NCI-H510A treated with DMSO at 0.1 percent for 48 hours (cell line): ENCODE measurements at regions not wholly inside any gene's neighbourhood (a gene's known extent, or its start where the extent isn't known, plus 50 kb on each side); places are given as distances from the start of the nearest gene placed in this dataset.
"Not testable (repeated sequence)": the region's sequence is repeated elsewhere in the genome, so short reads cannot be mapped to it uniquely, and the experiment has no call there.

ENCODE experiments used
- DNase-seq: peaks from one replicate; lab custom pipeline; 2025; lab: John Stamatoyannopoulos, UW

DNA sequence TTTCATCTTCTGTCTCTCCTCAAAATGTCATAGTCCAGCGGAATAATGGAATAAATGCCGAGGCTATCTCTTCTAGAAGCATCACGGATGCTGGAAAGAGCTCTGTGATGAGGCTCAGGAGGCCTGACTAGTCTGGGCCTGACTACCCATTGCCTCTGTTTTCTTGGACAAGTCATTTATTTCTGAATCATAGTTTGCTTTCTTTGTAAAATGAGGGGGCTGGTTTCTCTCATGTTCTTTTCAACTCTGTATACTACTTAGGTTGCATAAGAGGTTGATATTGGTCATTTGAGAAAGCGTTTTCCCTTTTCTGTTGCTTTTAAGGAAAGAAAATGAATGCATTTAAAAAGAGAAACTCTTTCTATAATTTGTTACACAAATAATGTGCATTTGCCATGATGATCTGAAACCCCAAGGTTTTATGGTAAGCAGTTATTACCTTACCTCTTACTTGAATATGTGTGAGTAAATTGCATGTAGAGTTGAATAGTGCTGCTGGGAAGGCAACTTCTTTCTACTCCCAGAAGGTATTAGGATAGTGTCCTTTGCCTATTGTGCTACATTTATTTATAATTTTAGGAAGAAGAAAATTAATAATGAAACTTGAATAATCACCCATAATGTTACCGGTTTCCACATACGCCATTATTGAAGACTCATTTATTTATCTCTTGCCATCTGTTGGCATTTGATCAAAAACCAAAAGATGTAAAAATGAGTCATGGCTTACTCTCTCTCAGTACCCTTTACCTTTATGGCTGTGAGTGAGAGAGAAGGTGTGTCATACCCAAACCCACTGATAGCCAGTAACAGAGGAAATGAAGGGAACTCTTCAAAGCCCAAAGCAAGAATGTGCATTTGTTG is 179.1 kb downstream of the FASLG start:
- no peak for DNase-seq

DNA sequence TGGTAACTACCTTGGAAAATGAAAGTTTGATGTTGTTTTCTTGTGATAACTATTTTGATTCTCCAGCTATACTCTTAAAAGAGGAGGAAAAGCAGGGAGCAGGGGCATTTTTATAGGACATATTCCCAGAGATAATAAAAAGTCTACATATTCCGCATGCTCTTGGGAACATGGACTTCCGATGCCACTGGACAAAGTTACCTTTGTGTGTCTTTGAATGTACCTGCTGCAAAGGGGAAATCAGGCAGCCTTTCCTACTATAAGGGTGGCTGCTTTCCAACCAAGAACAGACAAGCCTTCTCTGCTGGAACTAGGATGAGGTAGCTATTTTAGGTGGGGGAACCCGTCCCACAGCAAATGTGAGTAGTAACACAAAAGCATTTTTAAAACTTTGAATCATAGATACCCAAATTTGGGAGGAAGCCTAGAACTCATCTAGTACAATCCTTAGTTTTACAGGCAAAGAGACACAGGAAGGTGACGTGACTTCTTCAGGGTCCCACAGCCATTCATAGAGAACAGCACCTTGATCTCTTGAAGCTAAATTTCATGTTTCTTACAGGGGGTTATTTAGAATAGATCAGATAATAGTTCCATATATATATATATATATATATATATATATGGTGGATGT is 179.9 kb downstream of the FASLG start:
- DNase-seq, result no peak

DNA sequence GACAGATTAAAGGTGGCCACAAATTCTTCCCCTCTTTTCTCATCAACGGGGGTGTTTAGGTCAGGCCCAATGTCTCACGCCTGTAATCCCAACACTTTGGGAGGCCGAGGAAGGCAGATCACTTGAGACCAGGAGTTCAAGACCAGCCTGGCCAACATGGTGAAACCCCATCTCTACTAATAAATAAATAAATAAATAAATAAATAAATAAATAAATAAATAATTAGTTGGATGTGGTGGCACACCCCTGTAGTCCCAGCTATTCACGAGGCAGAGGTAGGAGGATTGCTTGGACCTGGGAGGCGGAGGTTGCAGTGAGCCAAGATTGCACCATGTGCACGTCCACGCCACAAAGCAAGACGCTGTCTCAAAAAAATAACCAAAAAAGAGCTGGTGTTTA is 180.7 kb downstream of the FASLG start:
- DNase-seq, result not testable (repeated sequence)

DNA sequence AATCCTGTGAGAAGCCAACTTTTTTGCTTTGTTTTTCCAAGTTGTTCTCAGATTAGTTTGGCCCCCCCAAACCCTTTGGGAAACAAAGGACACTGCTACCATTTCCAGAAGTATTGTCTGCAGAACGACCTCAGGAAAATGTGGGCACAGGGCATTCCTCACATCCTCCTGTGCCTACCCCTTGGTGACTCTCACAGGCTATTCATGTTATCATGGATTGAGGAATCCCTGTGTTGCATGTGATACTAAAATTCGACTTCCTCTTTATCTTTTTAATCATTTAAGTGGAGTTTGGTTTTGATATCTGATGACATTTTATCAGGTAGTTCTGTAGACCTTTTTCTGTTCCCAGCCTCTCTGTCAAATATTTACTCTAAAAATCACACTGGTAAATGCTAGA is 184.5 kb downstream of the FASLG start:
- DNase-seq, result no peak

DNA sequence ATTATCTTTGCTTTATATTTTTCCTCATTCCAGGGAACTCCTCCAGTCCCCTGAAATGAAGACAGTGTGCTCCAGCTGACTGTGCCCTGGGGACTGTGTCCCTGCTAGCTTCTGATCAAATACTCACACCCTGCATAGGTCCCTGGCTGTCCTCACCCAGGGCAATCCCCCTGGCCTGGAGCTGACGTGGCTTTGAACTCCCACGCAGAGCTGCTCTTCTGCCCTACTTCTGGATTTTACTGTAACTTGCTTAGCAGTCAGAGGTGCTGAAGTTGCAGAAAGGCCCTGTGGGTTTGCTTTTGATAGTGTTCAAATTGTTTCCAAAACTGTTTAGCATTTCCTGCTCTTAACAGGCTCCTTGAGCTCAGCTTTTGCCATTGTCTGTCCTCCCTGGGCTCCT is 186.5 kb downstream of the FASLG start:
- no peak for DNase-seq

DNA sequence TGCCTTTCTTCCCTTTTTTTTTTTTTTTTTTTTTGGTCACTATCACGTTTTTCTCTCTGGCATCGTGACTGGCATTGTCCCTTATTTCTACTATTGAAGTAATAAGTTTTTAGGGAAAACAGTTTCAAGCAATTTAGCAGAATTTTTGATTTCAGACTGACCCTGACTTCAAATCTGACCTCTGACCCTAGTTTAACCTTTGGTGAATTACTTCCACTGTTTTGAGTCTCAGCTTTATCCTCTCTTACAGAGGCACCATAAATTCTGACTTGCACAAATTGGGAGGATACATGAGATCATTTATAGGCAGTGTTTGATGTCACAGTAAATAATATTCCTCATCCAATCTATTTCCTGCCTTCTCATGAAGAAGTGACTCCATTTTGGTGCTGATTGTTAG is 187.0 kb downstream of the FASLG start:
- no peak for DNase-seq

DNA sequence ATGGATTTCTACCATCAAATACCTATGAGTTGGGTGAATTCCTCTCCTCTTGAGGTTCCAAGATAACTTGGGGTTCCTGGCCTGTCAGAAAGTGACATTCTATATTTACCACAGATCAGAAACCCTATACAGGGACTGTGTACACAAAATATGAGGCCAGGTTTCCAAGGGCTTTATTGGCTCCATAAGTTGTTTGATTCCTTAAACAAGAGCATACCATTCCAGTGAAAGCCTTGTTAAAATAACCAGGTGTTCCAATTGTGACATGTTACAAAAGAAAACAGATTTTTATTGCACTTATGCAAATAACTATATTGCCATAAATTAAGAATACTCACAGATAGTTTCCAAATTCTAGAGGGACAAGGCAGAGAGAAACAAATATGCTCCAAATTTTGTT is 188.9 kb downstream of the FASLG start:
- not testable (repeated sequence) for DNase-seq

DNA sequence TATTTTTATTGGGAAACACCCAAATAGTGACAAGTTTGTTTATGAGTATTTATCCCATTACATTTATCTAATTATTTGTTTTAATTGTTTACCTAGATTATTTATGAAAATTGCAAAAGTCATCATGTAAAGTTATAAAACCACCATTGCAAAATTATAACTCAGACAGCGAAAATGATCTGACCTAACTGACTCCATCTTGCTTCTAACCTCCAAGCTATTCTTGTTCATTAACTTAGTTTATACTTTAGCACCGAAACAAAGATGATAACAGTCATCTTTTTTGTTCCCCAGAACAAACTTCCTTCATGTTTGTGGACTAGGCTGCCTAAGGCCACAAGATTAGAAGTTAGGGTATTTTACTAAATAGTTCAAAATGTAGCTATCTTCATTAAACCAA is 190.8 kb downstream of the FASLG start:
- no peak for DNase-seq

DNA sequence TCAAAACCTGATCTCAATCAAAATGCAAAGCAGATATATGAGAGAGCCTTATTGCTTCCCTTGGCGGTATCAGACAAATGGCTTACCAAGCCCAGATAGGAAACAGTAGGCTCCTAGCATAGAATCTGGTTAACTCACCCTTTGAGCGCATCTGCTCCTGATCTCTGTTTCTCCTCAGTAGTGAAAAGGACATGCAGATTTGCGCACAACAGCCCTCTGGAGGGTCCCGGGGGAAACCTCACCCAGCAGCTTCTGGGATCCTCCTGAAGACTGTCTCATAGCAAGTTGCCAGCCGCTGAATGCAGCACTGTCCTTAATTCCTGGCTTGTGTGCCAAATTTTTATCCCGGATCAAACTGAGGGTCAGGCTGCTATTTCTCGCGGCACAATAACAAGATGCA is 192.2 kb downstream of the FASLG start:
- DNase-seq, result no peak

DNA sequence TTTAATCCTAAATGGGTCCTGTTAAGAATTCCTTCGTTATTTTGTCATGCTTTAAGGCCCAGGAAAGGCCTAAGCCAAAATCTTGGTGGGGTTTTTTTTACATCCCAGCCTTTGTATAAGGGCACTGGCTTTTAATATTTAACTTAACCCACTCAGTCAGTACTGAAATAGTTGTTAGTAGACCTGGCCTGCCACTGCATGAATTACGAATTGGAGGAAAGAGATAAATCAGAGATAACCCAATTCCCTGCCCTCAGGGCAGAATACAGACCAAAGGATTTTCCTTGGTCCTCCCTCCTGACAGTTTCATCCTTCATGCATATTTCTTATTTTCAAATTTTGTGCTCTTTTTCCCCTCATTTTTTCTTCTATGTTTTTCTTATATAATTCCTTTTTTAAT is 193.0 kb downstream of the FASLG start:
- DNase-seq, result no peak

DNA sequence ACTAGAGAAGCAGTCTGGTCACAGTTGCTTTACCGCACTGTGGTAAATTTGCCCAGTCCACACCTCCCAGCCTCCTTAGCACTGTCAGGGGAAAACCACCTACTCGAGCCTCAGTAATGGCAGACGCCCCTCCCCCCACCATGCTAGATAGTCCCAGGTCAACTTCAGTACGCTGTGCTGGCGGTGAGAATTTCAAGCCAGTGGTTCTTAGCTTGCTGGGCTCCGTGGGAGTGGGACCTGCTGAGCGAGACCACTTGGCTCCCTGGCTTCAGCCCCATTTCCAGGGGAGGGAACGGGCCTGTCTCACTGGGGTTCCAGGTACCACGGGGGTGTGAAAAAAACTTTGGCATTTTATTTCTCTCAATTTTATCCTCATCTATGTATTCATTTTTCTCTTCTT is 194.8 kb downstream of the TNFSF18 start:
- DNase-seq, result not testable (repeated sequence)

DNA sequence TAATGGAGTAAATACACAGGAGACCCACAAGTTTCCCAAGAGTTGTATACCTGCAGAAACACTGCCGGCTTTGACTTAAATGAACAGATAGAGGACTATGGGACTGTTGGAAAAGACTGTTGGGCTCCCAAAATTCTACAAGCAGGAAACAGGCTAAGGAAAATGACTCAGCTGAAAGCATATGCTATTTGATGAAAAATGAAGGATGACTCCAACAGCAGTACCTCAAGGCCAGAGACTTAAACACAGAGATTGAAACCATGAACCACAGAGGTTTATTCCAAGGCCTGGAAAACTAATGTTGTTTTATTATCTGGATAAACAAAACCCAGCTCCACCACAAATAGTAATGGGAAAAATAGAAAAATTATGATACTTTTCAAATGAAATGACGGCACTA is 187.7 kb downstream of the TNFSF18 start:
- no peak for DNase-seq

DNA sequence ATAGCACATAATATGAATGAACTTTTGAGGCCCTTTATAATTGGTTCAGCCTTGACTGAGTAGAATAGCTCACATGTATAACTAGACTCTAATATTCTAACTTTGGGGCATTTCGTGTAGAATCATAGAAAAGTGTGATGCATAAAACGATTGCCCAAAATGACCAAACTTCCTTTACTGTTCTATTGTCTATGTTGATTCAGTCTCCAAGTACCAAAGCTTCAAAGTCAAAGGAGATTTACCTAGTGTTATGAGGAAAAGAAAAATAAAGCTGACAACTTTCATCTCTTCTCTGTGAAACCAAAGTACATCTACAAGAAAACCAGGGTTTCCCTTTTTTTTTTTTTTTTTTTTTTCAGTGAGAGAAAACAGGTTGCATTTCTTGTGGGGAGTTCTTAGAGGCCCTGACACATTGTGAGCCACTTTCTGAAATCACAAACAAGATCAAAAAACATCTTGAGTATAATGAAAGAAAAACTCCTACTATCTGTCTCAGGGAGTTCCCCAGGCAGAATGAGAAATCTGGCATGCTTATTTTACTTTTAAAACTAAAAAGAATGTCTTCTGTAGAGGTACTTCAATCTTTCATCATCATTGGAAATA is 183.4 kb downstream of the TNFSF18 start:
- DNase-seq, result no peak

DNA sequence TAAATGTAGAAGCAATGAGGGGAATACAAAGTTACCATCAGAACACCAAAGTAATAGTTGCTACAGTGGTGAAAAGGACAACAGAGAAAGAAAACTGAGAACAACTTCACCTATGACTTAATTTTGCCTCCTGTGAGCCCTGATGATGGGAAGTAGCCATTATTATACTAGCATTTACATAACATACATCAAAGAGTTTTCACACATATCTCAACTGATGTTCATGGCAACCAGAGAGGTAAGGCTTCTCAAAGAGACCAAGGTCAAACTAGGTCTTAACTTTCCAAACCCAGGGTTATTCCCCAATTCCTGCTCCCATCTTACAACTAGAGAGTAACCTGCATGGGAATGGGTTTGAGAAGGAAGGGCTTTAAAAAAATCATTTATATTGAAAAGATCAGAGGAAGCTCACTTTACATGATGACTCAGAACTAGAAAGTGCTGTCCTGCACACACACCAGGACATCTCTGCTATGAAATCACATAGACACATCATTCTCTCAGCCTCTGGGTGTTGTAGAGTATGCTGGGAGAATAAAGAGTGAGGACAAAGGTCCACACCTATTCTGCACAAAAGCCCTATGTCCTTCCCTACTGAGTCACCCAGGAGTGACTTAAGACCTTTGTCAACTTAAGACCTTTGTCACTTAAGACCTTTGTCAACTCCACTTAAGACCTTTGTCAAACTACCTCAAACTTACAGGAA is 179.7 kb downstream of the TNFSF18 start:
- DNase-seq, result no peak

DNA sequence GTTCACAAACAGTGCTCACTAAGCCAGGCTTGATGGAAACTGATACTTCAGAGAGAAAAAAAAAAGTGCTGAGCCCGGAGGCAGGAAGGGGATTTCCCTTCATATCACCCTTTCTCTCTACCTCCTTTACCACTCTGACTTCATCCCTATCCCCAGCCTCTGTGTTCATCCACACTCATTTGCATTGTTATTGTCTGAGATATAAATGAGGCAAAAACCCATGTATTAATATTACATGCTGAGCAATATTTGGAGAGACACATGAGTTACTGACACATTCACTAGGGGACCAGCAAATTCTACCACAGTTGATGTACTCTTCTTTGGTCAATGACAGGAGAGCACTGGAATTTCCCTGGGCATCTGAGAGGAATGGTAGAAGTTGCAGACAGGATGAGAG is 175.8 kb downstream of the TNFSF18 start:
- DNase-seq, result no peak

DNA sequence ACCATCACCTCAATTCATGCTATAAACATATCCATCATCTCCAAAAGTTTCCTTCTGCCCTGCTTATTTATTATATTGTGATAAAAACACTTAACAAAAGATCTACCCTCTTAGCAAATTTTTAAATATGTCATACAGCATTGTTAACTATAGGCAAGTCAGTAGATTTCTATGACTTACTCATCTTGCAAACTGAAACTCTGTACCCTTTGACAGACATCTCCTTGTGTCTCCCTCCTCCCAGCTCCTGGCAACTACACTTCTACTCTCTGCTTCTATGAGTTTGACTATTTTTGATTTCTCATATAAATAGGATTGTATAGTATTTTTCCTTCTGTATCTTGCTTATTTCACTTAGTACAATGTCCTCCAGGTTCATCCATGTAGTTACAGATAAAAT is 174.8 kb downstream of the TNFSF18 start:
- DNase-seq, result no peak

DNA sequence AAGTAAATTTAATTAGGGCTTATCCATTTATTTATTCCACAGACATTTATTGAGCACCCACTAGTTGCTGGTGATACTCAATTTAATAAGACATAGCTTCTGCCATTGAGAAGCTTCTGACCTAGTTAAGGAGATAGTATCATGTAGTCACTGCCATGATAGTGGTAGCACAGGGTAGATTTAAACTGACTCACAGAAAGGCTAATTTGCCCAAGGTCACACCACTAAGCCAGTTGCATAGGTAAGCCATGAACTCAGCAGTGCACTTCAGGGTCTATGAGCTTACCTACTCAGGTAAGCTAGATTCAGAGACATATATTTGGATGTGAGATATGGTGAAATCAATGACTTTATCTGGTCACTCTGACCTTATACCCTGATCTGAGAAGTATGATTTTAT is 168.4 kb downstream of the TNFSF18 start:
- DNase-seq, result no peak

DNA sequence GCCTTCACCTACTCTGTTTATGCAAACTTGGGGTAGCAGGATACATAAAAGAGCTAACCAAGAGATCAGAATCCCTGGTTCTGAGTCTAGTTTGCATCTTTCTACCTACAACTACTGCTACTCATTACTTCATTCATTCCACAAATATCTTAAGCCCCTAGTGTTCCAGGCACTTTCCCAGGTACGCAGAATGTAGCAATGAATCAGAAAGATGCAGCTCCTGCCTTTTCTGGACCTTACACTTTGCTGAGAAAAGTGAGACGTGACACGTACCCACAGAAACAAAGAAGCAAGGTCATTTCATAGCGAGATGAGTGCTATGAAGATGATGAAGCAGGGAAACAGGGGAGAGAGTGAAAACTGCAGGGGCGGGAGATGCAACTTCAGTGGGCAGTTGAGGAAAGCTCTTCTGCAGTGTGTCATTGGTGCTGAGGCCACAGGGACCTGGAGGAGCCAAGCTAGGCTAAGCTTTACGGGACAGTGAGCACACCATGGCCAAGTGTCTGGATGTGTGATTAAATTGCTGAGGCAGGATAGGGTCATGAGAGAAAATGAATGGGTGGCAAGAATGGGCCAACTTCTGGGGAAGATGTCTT is 167.9 kb downstream of the TNFSF18 start:
- DNase-seq, result no peak

DNA sequence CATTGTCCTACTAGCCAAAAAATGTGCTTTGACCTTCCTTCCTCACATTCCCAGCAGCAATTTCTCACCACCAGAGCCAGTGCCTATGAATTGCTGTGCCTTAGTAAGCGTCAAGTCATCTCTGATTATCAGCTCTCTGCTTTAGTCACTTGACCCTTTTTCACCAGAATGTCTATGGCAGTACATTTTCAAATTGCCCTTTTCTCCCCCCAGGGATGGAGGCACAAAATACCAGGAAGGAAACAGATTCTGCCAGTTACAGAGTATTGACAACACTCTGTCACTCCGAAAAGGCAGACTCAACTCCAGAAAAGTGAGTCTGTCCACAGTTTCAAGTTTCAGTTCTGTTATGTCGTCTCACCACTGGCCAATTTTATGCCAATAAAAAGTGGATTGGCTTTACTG is 167.4 kb downstream of the TNFSF18 start:
- DNase-seq, result no peak

DNA sequence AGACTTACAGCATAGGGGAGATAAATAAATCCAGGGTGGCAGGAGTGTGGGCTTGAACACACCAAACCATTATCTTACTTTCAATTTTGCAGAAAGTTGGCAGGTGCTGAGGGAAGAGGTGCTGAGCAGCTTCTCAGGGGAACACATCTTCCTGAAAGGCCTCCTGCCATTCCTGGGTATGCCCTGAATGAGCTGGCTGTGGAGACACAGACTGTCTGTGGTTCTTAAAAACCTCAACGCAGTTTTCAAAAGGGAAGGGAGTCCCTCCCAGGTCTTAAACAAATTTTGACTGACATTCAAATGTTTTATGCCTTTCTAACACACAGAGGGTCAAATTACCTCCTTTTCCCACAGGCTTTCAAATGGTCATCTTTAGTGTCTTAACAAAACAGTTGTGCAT is 166.9 kb downstream of the TNFSF18 start:
- no peak for DNase-seq

DNA sequence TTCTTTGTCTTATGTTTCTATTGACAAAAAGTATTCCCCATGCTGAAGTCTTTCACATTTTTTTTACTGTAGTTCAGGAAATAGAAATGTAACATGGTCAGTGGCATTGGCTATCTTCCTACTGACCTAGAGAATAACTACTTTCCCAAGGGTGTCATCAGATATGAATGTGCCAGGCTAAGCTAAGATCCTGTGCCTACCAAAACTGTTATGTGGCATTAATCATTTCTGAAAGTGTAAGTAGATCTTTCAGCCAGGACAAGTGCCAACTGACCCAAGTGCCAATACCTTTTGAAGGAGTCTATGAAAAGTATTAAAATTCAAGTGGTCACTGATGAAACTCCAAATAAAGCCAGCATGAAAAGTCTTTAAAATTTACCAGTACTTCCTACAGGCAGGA is 165.3 kb downstream of the TNFSF18 start:
- DNase-seq, result no peak

DNA sequence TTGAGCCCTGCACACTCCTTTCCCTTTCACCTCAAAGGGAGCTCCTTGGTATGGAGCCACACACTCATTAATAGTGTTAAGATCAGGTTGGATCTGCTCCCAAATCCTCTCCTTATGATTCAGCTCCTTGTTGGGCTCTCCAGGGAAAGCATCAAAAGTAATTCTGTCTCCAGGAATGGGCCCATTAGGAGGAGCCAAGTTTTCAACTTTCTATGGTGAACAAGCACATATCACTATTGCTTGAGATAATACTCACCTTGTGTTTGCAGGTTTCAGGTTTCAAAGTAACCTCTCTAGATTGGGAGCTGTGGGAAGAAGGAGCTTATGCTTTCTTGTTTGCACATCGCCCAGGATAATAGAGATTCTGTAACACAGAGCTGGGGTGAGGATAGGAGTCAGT is 164.8 kb downstream of the TNFSF18 start:
- peak; percentile 25 for DNase-seq
